ENCODE measurements at regions not wholly inside any gene's neighbourhood (a gene's known extent, or its start where the extent isn't known, plus 50 kb on each side); places are given as distances from the start of the nearest gene placed in this dataset.

GRCh38 chr3:22209578-22209977 lies 458.6 kb upstream of the ZNF385D start:
- TF ChIP-seq EP300 (IDR thresholded peaks at IDR 0.05) (no peak), CBX8 (IDR thresholded peaks at IDR 0.05) (no peak), RARB (CRISPR knock-in tag; IDR thresholded peaks at IDR 0.05) (no peak), REST (IDR thresholded peaks at IDR 0.05) (no peak), MAZ (IDR thresholded peaks at IDR 0.05; ENCODE audit: borderline replicate concordance, low read depth, low read length) (no peak), CEBPB (IDR thresholded peaks at IDR 0.05) (no peak), NPAS2 (CRISPR knock-in tag; IDR thresholded peaks at IDR 0.05; ENCODE audit: borderline replicate concordance) (no peak), RNF2 (IDR thresholded peaks at IDR 0.05; ENCODE audit: borderline replicate concordance, low read depth) (no peak), JUN (IDR thresholded peaks at IDR 0.05) (no peak), CTCF (IDR thresholded peaks at IDR 0.05) (no peak), MAX (IDR thresholded peaks at IDR 0.05) (no peak), ATOH8 (CRISPR knock-in tag; IDR thresholded peaks at IDR 0.05; ENCODE audit: low read depth) (no peak)
